Stomach smooth muscle (tissue), 2 donors: ENCODE measurements at regions not wholly inside any gene's neighbourhood (a gene's known extent, or its start where the extent isn't known, plus 50 kb on each side); places are given as distances from the start of the nearest gene placed in this dataset.

Experiments
- H3K27ac ChIP-seq: one replicate; pipeline ENCODE4 v1.7.0; 2013; ENCODE audit warnings: mild to moderate bottlenecking, low read length, inconsistent platforms
- H3K27me3 ChIP-seq, 2 donors: one replicate each; pipeline ENCODE4 v1.7.0; 2013; ENCODE audit warnings: low read length in 2 of 2; ENCODE audit not compliant: insufficient read depth in 2 of 2, control insufficient read depth in 1 of 2
- H3K36me3 ChIP-seq, 2 donors: one replicate each; pipeline ENCODE4 v1.7.0; 2013; ENCODE audit warnings: low read length in 2 of 2; ENCODE audit not compliant: control insufficient read depth in 2 of 2, insufficient read depth in 2 of 2
- H3K4me1 ChIP-seq: one replicate; pipeline ENCODE4 v1.7.0; 2013; ENCODE audit warnings: low read length; ENCODE audit not compliant: control insufficient read depth, insufficient read depth
- H3K4me3 ChIP-seq, 2 donors: one replicate each; pipeline ENCODE4 v1.7.0; 2013; ENCODE audit warnings: low read length in 2 of 2
- H3K9ac ChIP-seq, 2 donors: one replicate each; pipeline ENCODE4 v1.7.0; 2013; ENCODE audit warnings: low read length in 2 of 2, mild to moderate bottlenecking in 1 of 2
- H3K9me3 ChIP-seq, 2 donors: one replicate each; pipeline ENCODE4 v1.7.0; 2013; ENCODE audit warnings: low read length in 2 of 2; ENCODE audit not compliant: control insufficient read depth in 2 of 2
- donor health status: healthy.
- donor health status: Pancreatic carcinoma.

DNA sequence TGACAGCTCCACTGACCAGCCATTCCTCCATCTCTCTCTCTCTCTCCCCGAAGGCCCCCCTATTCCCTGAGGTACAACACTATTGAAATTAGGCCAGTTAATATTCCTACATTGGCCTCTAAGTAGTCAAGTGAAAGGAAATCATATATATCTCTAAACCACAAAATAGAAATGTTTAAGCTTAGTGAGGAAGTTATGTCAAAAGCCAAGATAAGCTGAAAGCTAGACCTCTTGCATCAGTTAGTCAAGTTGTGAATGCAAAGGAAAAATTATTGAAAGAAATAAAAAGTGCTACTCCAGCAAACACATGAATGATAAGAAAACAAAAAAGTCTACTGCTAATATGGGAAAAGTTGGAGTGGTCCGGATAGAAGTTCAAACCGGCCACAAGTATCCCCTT is 301.3 kb upstream of the RBMS1 start:
- H3K9ac ChIP-seq, result no peak overlapping the region
- no peaks in the 10 kb centered on the region for H3K27me3 ChIP-seq
- no peaks in the 10 kb centered on the region for H3K9me3 ChIP-seq
- H3K36me3 ChIP-seq, result no peaks in the 10 kb centered on the region
- H3K27ac ChIP-seq, result no peak overlapping the region
- H3K4me3 ChIP-seq, result no peak overlapping the region
- no peaks in the 10 kb centered on the region for H3K4me1 ChIP-seq

DNA sequence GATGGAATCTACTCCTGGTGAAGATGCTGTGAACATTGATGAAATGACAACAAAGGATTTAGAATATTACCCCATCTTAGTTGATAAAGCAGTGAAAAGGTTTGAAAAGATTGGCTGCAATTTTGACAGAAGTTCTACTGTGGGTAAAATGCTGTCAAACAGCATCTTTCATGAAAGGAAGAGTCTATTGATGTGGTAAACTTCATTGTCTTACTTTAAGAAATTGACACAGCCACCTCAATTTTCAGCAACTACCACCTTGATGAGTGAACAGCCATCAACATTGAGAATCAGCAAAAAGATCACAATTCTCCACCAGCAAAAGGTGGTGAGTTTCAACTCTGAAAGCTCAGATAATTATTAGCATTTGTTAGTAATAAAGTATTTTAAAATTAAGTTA is 310.3 kb upstream of the RBMS1 start:
- no peak overlapping the region for H3K9ac ChIP-seq
- H3K9me3 ChIP-seq, result no peaks in the 10 kb centered on the region
- no peaks in the 10 kb centered on the region for H3K36me3 ChIP-seq
- no peak overlapping the region for H3K27ac ChIP-seq
- H3K27me3 ChIP-seq, result no peaks in the 10 kb centered on the region
- no peak overlapping the region for H3K4me3 ChIP-seq
- no peaks in the 10 kb centered on the region for H3K4me1 ChIP-seq

DNA sequence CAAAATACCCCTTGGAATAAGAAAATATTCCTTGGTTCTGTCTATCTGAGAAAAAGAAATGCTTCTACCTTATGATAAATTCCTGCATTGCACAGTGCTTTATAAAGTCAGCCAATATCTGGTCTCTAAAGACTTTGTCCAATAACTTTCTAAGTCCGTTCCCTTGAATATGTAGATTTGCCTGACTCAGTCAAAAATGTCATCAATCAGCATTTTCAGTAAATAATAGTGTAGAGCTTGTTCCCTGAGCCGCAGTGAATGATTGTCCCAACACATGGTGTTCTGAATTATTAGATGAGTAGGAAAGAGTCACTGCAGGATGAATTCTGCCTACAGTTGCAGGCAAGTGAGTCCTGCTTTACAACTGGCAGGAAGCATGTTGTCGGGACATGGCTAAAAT is 316.8 kb upstream of the RBMS1 start:
- H3K27ac ChIP-seq, result no peak overlapping the region
- H3K36me3 ChIP-seq, result no peaks in the 10 kb centered on the region
- no peaks in the 10 kb centered on the region for H3K4me1 ChIP-seq
- H3K27me3 ChIP-seq, result no peaks in the 10 kb centered on the region
- H3K9me3 ChIP-seq, result no peaks in the 10 kb centered on the region
- no peak overlapping the region for H3K9ac ChIP-seq
- H3K4me3 ChIP-seq, result no peak overlapping the region

DNA sequence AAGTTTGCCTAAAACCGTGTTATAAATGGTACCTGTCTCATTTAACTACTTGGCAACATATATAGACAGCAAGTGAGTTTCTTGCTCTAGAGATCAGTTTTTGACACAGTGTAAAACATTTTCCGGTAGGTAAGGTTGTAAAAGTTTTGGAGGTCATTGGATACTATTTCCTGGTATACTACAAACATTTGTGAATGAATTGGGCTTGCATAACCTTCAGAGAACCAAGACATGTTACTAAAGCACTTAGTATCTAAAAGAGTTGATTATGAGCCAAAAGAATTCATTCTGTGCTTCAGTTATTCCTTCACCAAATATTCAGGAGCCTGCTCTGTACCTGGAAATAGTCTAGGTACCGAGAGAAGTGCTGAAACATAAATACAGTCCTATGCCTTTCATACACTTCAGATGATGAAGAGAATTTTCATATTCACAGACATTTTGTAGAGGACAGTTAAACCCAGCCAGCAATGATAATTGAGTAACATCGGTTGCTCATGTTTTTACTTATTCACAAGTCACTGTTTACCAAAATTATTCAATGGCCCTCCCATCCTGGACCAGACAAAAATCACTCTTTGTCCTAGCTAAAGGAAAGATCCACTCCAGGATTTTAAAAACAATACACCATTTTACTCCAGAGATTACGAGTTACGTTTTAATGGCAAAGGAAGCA is 319.4 kb upstream of the RBMS1 start:
- Histone ChIP-seq H3K9me3 (no peaks in the 10 kb centered on the region), H3K27me3 (no peaks in the 10 kb centered on the region), H3K27ac (no peak overlapping the region), H3K36me3 (no peaks in the 10 kb centered on the region), H3K9ac (no peak overlapping the region), H3K4me3 (no peak overlapping the region), H3K4me1 (no peaks in the 10 kb centered on the region)

DNA sequence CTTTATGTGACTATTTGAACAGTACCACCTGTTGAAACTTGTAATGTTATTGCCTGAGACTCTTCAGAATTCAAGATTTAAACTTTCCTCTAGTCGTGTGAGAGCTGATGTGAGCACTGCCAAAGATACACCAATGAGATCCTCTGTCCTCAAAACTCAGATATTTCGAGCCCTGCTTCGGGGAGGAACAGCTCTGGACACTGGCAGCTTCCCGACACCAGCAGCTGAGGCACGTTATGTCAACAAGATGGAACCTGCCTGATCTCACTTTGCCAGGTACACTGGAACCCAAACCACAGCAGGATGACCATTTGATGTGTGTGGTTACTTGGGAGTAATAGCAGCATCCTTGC is 319.9 kb upstream of the RBMS1 start:
- Histone ChIP-seq H3K4me1 (no peaks in the 10 kb centered on the region), H3K27me3 (no peaks in the 10 kb centered on the region), H3K36me3 (no peaks in the 10 kb centered on the region), H3K9ac (no peak overlapping the region), H3K4me3 (no peak overlapping the region), H3K9me3 (no peaks in the 10 kb centered on the region), H3K27ac (no peak overlapping the region)

DNA sequence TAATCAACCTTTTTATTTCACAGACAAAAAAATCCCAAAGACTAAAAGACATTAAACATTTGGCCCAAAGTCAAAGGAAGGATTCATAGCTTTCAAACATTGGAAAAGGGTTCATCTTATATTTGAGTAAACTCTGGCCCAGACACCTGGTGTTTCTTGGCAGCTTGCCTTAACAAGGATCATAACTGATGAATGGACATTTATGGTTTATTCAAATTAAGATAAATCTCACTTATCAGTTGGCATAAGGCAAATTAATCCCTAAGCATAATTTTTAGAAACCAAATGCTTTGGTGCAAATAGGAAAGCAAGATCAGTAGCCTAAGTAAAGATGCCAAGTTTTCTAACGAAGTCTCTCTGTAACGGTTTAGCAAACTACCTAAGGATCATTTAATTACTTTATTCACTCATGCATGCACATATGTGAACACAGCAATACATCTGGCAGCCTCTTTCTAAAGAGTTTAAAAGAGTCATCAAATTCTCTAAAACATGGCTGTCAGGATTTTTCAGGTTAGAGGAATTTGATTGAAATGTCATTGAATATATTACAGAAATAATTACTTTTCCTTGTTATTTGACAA is 323.4 kb upstream of the RBMS1 start:
- H3K4me3 ChIP-seq, result no peak overlapping the region
- no peaks in the 10 kb centered on the region for H3K36me3 ChIP-seq
- H3K27ac ChIP-seq, result no peak overlapping the region
- H3K4me1 ChIP-seq, result no peaks in the 10 kb centered on the region
- H3K9me3 ChIP-seq, result no peaks in the 10 kb centered on the region
- H3K27me3 ChIP-seq, result no peaks in the 10 kb centered on the region
- H3K9ac ChIP-seq, result no peak overlapping the region

DNA sequence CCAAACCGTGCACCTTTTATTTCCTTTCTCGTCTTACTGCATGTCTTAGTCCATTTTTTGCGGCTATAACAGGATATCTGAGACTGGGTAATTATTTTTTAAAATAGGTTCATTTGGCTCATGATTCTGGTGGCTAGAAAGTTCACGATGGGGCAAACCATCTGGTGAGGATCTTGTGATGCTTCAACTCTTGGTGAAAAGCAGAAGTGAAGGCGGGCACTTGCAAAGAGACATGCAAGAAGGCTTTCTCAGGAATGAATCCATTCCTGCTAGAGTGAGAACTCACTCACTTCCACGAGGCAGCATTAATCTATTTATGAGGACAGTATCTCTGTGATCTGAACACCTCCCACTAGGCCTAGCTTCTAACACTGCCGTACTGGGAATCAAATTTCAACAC is 327.1 kb upstream of the RBMS1 start:
- Histone ChIP-seq H3K36me3 (no peaks in the 10 kb centered on the region), H3K27me3 (no peaks in the 10 kb centered on the region), H3K4me3 (no peak overlapping the region), H3K9ac (no peak overlapping the region), H3K27ac (no peak overlapping the region), H3K4me1 (no peaks in the 10 kb centered on the region), H3K9me3 (peaks cover under 1% of the 10 kb centered on the region in 2 donors)

DNA sequence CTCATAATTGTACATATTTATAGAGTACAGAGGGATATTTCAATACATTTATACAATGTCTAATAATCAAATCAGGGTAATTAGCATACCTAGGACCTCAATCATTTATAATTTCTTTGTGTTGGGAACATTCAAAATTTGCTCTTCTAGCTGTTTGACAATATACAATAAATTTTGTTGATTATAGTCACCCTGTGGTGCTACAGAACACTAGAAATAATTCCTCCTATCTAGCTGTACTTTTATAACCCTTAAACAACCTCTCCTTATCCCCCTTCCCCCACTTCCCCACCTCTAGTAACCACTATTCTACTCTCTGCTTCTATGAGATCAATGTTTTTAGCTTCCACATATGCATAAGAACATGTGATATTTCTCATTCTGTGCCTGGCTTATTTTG is 328.4 kb upstream of the RBMS1 start:
- H3K9me3 ChIP-seq, result peaks cover 5 to 11% of the 10 kb centered on the region in 2 donors

DNA sequence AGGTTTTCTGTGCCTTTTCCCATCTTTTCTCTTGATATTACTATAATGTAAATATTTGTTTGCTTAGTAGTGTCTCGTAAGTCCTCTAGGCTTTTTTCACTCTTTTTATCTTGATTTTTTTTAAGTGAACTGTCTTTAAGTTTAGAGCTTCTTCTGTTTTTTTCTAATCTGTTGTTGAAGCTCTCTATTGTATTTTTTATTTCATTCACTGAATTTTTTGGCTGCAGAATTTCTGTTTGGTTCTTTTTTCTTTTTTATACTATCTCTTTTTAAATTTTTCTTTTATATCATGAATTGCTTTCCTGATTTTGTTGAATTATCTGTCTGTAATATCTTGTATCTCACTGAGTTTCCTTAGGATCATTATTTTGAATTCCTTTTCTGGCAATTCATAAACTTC is 331.8 kb upstream of the RBMS1 start:
- H3K9ac ChIP-seq, result no peak overlapping the region
- H3K36me3 ChIP-seq, result no peaks in the 10 kb centered on the region
- no peak overlapping the region for H3K4me3 ChIP-seq
- no peaks in the 10 kb centered on the region for H3K4me1 ChIP-seq
- H3K9me3 ChIP-seq, result peaks cover 5 to 11% of the 10 kb centered on the region in 2 donors
- H3K27me3 ChIP-seq, result no peaks in the 10 kb centered on the region
- H3K27ac ChIP-seq, result no peak overlapping the region

More for the DNA sequence above, 328.4 kb upstream of the RBMS1 start:
- no peaks in the 10 kb centered on the region for H3K27me3 ChIP-seq
- no peak overlapping the region for H3K9ac ChIP-seq
- no peaks in the 10 kb centered on the region for H3K4me1 ChIP-seq
- no peak overlapping the region for H3K4me3 ChIP-seq
- no peak overlapping the region for H3K27ac ChIP-seq
- no peaks in the 10 kb centered on the region for H3K36me3 ChIP-seq

DNA sequence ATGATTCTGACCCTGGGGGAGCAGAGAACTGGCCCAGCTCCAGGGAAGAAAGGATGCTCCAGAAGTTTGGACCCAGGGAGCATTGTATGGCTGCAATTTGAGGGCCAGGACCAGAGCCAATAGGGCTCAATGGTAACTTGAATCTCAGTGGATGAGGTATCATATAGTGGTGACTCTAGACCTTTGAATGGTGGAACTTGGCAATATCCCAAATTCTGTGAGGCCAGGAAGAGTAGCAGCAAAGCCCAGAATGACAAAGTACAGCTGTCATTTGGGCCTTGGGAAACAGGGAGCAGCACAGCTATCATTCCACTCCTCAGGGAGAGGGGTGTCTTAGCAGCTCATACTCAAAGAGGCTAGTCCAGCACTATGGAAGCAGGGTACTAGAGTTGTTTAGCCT is 332.9 kb upstream of the RBMS1 start:
- Histone ChIP-seq H3K4me3 (no peak overlapping the region), H3K9me3 (peaks cover 5 to 11% of the 10 kb centered on the region in 2 donors), H3K9ac (no peak overlapping the region), H3K27ac (no peak overlapping the region), H3K27me3 (no peaks in the 10 kb centered on the region), H3K4me1 (no peaks in the 10 kb centered on the region), H3K36me3 (no peaks in the 10 kb centered on the region)

DNA sequence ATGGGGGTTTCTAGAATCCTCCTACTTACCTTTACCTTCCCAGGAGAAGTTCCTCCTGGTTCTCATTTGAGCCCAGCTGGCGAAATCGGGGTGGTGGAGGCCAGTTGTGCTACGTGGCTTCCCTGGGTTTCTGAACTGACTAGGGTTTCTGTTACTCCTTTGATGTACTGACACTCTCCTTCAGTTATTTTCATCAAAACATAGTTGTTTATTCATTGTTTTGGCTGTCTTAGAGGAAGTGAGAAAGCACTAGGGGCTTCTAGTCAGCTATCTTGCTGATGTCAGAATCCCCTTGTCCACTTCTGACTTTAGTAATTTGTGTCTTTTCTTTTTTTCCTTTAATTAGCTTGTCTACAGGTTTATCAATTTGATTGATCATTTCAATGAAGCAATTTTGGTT is 332.2 kb upstream of the TANK start:
- Histone ChIP-seq H3K4me3 (no peak overlapping the region), H3K4me1 (no peaks in the 10 kb centered on the region), H3K9me3 (peaks cover 5 to 11% of the 10 kb centered on the region in 2 donors), H3K27ac (no peak overlapping the region), H3K9ac (no peak overlapping the region), H3K36me3 (no peaks in the 10 kb centered on the region), H3K27me3 (no peaks in the 10 kb centered on the region)
